HUES6 (cell line): ENCODE measurements at regions not wholly inside any gene's neighbourhood (a gene's known extent, or its start where the extent isn't known, plus 50 kb on each side); places are given as distances from the start of the nearest gene placed in this dataset.

Experiments used
- H3K27ac ChIP-seq: 2 replicates; pipeline ENCODE4 v1.7.0; 2013; ENCODE audit warnings: low read depth, mild to moderate bottlenecking, low read length, inconsistent platforms
- H3K27me3 ChIP-seq: 2 replicates; pipeline ENCODE4 v1.6.1; 2013; ENCODE audit warnings: low read length; ENCODE audit not compliant: control insufficient read depth, insufficient read depth
- H3K36me3 ChIP-seq: 2 replicates; pipeline ENCODE4 v1.6.1; 2013; ENCODE audit warnings: low read length; ENCODE audit not compliant: control insufficient read depth, insufficient read depth
- H3K4me1 ChIP-seq: 2 replicates; pipeline ENCODE4 v1.6.1; 2013; ENCODE audit warnings: low read length; ENCODE audit not compliant: control insufficient read depth, insufficient read depth
- H3K4me3 ChIP-seq: 2 replicates; pipeline ENCODE4 v1.5.1; 2013; ENCODE audit warnings: low read depth, low read length
- H3K9ac ChIP-seq: one replicate; pipeline ENCODE4 v1.6.1; 2013; ENCODE audit warnings: mild to moderate bottlenecking, low read length
- H3K9me3 ChIP-seq: 2 replicates; pipeline ENCODE4 v1.6.1; 2013; ENCODE audit warnings: low read depth, low read length; ENCODE audit not compliant: control insufficient read depth, insufficient read depth

DNA sequence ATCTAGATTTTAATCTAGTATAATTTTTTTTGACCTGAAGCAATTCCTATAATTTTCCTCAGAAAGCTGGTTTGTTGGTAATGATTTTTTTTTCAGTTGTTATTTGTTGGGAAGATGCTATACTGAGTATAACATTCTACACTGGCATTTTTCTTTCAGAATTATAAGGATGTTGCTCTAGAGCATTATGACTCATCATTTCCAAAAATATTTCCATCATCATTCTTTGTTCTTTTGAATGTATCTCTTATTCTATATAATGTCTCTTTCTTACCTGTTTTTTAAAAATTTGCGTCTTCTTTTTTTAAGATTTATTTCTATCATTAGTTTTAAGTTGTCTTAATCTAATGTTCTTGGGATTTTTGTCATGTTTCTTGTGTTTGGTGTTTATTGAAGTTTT is 356.5 kb upstream of the KCND2 start:
- H3K9ac ChIP-seq: no peak overlapping the region
- H3K4me3 ChIP-seq: no peak overlapping the region
- H3K36me3 ChIP-seq: no peaks in the 10 kb centered on the region
- no peak overlapping the region for H3K27ac ChIP-seq
- no peaks in the 10 kb centered on the region for H3K27me3 ChIP-seq
- no peaks in the 10 kb centered on the region for H3K9me3 ChIP-seq
- no peaks in the 10 kb centered on the region for H3K4me1 ChIP-seq

GRCh38 chr7:119918185-119918584 is 354.8 kb upstream of the KCND2 start:
- H3K4me1 ChIP-seq: no peaks in the 10 kb centered on the region
- H3K9me3 ChIP-seq: no peaks in the 10 kb centered on the region
- H3K4me3 ChIP-seq: no peak overlapping the region
- no peak overlapping the region for H3K9ac ChIP-seq
- H3K27me3 ChIP-seq: no peaks in the 10 kb centered on the region
- no peak overlapping the region for H3K27ac ChIP-seq
- H3K36me3 ChIP-seq: no peaks in the 10 kb centered on the region

- H3K9me3 ChIP-seq: no peaks in the 10 kb centered on the region
- no peak overlapping the region for H3K4me3 ChIP-seq
- no peaks in the 10 kb centered on the region for H3K27me3 ChIP-seq
- no peaks in the 10 kb centered on the region for H3K4me1 ChIP-seq
- no peak overlapping the region for H3K9ac ChIP-seq
- no peak overlapping the region for H3K27ac ChIP-seq
- H3K36me3 ChIP-seq: no peaks in the 10 kb centered on the region
These were observed 353.0 kb upstream of the KCND2 start for GRCh38 chr7:119919986-119920385.

DNA sequence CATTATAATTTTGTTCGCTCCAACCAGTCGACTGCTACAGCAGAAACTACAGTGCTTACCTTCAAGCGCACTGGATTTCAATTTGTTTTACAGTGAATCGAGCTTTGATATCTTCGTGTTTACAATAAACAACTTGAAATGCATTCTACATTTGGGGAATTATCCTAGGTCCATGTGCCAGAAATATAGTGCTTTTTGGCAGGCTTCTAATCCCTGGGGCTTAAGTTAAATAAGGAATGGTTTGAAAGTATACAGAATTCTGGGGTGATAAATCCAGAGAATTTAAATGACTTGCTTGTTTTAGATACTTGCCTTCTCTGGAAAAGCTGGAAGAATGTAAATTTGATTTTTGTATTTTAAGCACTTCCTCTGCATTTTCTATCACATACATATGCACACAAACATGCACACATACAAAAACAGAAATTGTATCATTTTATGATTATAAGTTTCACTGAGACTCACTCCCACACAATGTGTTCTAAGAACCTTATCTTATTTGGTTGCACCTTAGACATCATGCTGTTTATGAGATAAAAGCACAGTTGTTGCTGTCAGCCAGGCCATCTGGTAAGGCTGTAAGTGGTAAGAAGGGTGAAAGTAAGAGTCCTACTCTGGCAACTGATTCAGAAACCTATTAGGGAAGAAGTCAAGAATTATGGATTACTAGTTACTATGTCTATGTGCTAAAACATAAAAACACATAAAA is 347.2 kb upstream of the KCND2 start:
- Histone ChIP-seq H3K27ac (no peak overlapping the region), H3K27me3 (no peaks in the 10 kb centered on the region), H3K9ac (no peak overlapping the region), H3K36me3 (no peaks in the 10 kb centered on the region), H3K4me3 (no peak overlapping the region), H3K9me3 (0 out of 2 replicates have a peak, but pooled peaks cover 2% of the 10 kb centered on the region), H3K4me1 (no peaks in the 10 kb centered on the region)

DNA sequence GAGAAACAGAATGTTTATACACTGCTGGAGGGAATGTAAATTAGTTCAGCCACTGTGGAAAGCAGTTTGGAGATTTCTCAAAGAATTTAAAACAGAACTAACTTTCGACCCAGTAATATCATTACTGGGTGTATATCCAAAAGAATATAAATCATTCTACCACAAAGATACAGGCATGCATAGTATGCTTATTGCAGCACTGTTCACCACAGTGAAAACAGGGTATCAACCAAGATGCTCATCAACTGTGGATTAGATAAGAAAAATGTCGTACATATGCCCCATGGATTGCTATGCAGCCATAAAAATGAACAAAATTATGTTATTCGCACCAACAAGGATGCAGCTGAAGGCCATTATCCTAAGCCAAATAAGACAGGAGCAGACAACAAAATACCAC is 343.1 kb upstream of the KCND2 start:
- H3K27ac ChIP-seq: no peak overlapping the region
- H3K27me3 ChIP-seq: no peaks in the 10 kb centered on the region
- no peak overlapping the region for H3K4me3 ChIP-seq
- no peaks in the 10 kb centered on the region for H3K36me3 ChIP-seq
- H3K9ac ChIP-seq: no peak overlapping the region
- H3K9me3 ChIP-seq: 0 out of 2 replicates have a peak, but pooled peaks cover 2% of the 10 kb centered on the region
- H3K4me1 ChIP-seq: no peaks in the 10 kb centered on the region

DNA sequence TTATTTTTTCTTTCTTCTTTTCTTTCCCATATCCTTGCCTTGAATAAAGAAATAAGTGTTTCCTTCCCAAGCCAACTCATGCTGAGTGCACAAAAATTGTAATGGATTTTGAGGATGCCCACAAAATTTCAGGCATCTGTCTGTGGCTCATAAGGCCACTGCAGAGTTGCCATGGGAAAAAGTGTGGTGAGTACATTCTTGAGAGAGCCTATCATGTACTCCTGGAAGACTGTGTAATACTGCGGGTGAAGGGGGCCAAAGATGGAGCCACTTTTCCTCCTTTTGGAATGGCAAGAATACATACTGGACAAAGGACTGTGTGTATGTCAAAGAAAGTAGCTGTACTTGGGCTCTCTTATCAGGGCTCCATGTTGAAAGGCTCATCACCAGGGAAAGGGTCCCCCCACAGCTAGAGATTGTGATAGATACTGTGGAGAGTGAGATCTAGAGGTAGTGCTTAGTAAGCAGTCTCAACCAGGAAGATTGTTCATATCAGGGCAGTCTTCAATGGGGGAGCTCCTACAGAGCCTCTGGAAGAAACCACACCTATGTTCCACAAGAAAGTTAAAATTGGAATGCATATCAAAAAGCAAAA is 341.6 kb upstream of the KCND2 start:
- Histone ChIP-seq H3K4me1 (no peaks in the 10 kb centered on the region), H3K9ac (no peak overlapping the region), H3K4me3 (no peak overlapping the region), H3K27ac (no peak overlapping the region), H3K36me3 (no peaks in the 10 kb centered on the region), H3K27me3 (no peaks in the 10 kb centered on the region), H3K9me3 (0 out of 2 replicates have a peak, but pooled peaks cover 2% of the 10 kb centered on the region)

GRCh38 chr7:119935418-119936025 is 337.5 kb upstream of the KCND2 start:
- Histone ChIP-seq H3K9ac (no peak overlapping the region), H3K4me1 (no peaks in the 10 kb centered on the region), H3K4me3 (no peak overlapping the region), H3K36me3 (no peaks in the 10 kb centered on the region), H3K27me3 (no peaks in the 10 kb centered on the region), H3K9me3 (no peaks in the 10 kb centered on the region), H3K27ac (no peak overlapping the region)

DNA sequence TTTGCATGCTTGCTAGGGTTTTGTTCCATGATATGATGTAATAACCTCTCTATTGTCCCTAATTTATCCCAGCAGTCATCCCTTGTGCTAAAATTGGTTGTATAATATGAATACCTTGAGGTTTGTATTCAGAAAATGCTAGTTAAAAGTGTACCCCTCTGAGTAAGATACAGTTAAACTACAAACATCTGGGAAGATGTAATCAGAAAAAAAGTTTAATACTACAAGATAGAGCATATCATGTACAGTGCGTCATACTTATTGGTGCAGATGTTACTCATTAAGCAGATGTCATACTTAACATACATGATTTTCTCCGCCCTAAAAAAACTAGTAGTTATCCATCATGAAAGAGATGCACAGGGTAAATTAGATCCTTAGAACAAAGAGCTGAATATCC is 336.1 kb upstream of the KCND2 start:
- H3K27me3 ChIP-seq: no peaks in the 10 kb centered on the region
- H3K4me1 ChIP-seq: no peaks in the 10 kb centered on the region
- no peak overlapping the region for H3K27ac ChIP-seq
- no peaks in the 10 kb centered on the region for H3K9me3 ChIP-seq
- no peak overlapping the region for H3K9ac ChIP-seq
- no peaks in the 10 kb centered on the region for H3K36me3 ChIP-seq
- H3K4me3 ChIP-seq: no peak overlapping the region

DNA sequence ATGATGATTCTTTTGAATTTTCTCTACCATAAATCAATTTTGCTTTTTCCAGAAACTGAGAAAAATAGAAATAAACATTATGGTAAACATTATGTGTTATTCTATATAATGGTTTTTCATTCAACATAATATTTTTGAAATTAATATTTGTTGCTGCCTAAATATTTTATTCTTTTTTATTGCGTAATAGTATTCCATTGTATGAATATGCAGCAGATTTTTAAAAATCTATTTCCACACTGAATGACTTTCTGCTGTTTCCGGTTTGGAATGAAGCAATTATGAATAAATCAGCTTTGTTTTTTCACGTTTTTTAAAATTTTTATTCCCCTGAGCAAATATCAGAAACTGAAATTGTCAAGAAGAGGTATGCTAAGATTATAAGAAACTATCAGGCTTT is 335.2 kb upstream of the KCND2 start:
- no peaks in the 10 kb centered on the region for H3K36me3 ChIP-seq
- H3K4me3 ChIP-seq: no peak overlapping the region
- H3K9me3 ChIP-seq: no peaks in the 10 kb centered on the region
- no peaks in the 10 kb centered on the region for H3K27me3 ChIP-seq
- H3K27ac ChIP-seq: no peak overlapping the region
- no peak overlapping the region for H3K9ac ChIP-seq
- H3K4me1 ChIP-seq: no peaks in the 10 kb centered on the region

- H3K4me3 ChIP-seq: no peak overlapping the region
These were observed 328.9 kb upstream of the KCND2 start for GRCh38 chr7:119943942-119944600.

DNA sequence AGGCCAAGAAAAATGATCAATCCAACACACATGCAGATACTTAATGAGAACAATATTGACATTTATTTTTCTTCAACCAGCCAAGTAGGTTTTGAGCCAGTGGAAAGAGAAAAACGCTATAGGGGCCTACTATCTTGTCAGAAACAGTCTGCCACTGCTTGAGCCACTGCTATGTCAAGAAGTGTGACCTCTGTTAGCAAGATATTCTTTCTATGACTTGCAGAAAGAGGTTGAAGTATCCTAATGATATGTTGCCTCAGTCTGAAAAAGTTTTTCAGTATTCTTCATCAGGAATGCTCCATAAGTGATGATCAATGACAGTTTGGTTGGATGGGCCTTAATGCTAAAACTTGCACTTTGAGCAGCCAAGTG is 328.4 kb upstream of the KCND2 start:
- H3K4me1 ChIP-seq: no peaks in the 10 kb centered on the region
- H3K27me3 ChIP-seq: no peaks in the 10 kb centered on the region
- no peak overlapping the region for H3K27ac ChIP-seq
- H3K9ac ChIP-seq: no peak overlapping the region
- H3K9me3 ChIP-seq: no peaks in the 10 kb centered on the region
- H3K4me3 ChIP-seq: no peak overlapping the region
- no peaks in the 10 kb centered on the region for H3K36me3 ChIP-seq

More at GRCh38 chr7:119943942-119944600, 328.9 kb upstream of the KCND2 start:
- Histone ChIP-seq H3K9ac (no peak overlapping the region), H3K9me3 (no peaks in the 10 kb centered on the region), H3K36me3 (no peaks in the 10 kb centered on the region), H3K4me1 (no peaks in the 10 kb centered on the region), H3K27me3 (no peaks in the 10 kb centered on the region), H3K27ac (no peak overlapping the region)
